GM23338 (cell line): ENCODE measurements at regions not wholly inside any gene's neighbourhood (a gene's known extent, or its start where the extent isn't known, plus 50 kb on each side); places are given as distances from the start of the nearest gene placed in this dataset.

Experiments
- EZH2 ChIP-seq: fragments of 200-600 bp; sonication (generic); IDR thresholded peaks from one replicate; pipeline ENCODE4 v1.8.0; 2017; ENCODE audit warnings: antibody characterized with exemption, mild to moderate bottlenecking, low read depth; ENCODE audit not compliant: unreplicated experiment
- EZH2phosphoT487 ChIP-seq: fragments of 200-600 bp; sonication (generic); IDR thresholded peaks from one replicate; pipeline ENCODE4 v1.8.1; 2018; ENCODE audit warnings: antibody characterized with exemption; ENCODE audit not compliant: unreplicated experiment
- TF ChIP-seq, protein P1 (sequence below), 2 experiments: fragments of 200-600 bp in 1 of 2; sonication (generic) in 1 of 2; conservative IDR thresholded peaks; 2 replicates each; pipeline versions ENCODE4 v1.5.1 to v1.6.1; 2016 to 2017; ENCODE audit warnings: antibody characterized with exemption in 2 of 2, low read depth in 2 of 2, mild to moderate bottlenecking in 2 of 2, moderate library complexity in 1 of 2

DNA sequence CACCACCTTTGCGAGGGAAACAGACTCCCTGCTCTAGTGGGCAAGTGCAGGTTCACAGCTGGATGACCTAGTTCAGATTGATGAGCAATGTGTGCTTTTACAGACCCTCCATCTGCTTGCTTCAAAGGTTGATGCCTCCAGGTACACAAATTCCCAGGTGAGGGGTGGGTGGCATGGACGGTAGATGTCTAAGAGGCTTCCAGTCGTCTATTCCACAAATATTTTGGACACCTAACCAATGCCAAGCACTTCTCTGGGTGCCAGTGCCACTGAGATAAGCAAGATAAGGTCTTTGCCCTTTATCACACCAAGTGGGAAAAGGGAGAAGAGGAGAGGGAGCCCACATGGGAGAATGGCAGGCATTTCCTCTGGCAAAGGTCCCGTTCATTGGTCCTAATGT lies 316.6 kb upstream of the CDH5 start:
- no peak for TF ChIP-seq EZH2
- TF ChIP-seq, protein P1, sequence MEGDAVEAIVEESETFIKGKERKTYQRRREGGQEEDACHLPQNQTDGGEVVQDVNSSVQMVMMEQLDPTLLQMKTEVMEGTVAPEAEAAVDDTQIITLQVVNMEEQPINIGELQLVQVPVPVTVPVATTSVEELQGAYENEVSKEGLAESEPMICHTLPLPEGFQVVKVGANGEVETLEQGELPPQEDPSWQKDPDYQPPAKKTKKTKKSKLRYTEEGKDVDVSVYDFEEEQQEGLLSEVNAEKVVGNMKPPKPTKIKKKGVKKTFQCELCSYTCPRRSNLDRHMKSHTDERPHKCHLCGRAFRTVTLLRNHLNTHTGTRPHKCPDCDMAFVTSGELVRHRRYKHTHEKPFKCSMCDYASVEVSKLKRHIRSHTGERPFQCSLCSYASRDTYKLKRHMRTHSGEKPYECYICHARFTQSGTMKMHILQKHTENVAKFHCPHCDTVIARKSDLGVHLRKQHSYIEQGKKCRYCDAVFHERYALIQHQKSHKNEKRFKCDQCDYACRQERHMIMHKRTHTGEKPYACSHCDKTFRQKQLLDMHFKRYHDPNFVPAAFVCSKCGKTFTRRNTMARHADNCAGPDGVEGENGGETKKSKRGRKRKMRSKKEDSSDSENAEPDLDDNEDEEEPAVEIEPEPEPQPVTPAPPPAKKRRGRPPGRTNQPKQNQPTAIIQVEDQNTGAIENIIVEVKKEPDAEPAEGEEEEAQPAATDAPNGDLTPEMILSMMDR (conservative IDR thresholded peaks at IDR 0.05; ENCODE audit: low read depth in 2 of 2): no peak
- TF ChIP-seq EZH2phosphoT487: no peak
